Limb (tissue), 2 donors: ENCODE measurements at regions not wholly inside any gene's neighbourhood (a gene's known extent, or its start where the extent isn't known, plus 50 kb on each side); places are given as distances from the start of the nearest gene placed in this dataset.

Experiments used
- DNase-seq, 2 donors: peaks; one replicate each; pipeline ENCODE4 v3.0.0-alpha.2; 2016; ENCODE audit errors: extremely low spot score in 2 of 2

- DNase-seq, result peak in 1 of 2 donors; percentile 48
Measured at GRCh38 chr14:22070119-22070982, 396.7 kb upstream of the OR4E1 start.

DNA sequence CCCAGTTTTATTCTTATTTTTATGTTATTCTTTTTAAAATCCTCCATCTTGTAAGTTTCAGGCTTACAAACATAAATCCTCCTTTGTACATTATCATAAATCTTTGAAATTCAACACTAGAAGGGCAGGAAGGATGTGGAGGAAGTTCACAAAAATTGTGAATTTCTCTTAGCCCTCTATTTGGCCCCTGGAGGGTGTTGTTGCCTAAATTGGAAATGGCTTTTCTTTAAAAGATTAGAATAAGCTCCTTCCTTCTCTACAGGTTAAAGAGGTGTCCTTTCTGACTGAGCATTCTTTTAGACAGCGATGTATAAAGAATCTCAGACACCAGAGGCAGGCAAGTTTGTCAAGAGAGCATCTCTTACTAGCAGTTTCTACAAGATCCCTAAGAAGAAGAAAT lies 391.7 kb upstream of the OR4E1 start:
- no peak for DNase-seq

DNA sequence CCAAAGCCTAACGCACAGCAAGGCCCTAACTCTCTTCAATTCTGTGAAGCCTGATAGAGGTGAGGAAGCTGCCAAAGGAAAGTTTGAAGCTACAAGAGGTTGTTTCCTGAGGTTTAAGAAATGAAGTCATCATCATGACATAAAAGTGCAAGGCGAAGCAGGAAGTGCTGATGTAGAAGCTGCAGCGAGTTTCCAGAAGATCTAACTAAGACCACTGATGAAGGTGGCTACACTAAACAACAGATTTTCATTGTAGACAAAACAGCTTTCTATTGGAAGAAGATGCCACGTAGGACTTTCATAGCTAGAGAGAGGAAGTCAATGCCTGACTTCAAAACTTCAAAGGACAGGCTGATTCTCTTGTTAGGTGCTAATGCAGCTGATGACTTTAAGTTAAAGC lies 385.6 kb upstream of the OR4E1 start:
- DNase-seq, result no peak

- DNase-seq, result no peak
Measured at GRCh38 chr14:22052795-22053194, 379.2 kb upstream of the OR4E1 start.

DNA sequence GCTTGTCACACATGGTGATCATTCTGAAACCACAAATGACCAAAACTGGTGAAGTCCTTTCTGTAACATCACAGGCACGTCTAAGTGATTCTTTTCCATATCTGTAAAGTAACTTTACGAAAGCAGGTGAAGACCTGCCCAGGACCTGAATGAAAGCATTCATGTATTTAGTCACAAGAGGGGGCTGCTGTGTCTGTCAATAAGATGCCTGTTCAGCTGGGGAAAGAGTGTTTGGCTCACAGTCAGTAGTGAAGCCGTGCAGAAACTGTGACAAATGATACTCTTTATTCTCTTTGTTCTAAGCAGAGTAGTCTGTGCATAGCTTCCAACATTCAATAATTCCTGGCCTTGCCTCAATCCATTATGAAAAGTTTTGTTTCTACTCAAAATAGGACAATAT lies 373.5 kb upstream of the OR4E1 start:
- DNase-seq, result peak in 1 of 2 donors; percentile 45

DNA sequence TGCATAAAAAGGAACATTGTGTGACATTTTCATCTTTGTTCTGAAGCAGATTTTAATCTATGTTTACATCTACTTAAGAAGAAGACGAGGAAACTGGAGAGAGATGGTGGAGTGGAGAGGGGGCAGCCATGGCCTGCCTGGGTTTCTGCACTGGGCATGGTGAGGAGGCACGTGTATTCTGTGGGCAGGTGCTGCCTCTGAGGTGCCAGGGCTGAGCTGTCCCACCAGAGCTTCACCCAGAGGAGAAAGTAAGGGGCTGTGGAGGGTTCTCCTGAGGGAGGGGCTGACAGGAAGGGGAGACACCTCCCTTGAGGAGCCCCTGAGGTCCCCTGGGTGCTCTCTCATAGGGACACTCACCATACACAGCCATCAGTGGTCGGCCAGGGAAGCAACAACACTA lies 372.4 kb upstream of the OR4E1 start:
- DNase-seq, result no peak

DNA sequence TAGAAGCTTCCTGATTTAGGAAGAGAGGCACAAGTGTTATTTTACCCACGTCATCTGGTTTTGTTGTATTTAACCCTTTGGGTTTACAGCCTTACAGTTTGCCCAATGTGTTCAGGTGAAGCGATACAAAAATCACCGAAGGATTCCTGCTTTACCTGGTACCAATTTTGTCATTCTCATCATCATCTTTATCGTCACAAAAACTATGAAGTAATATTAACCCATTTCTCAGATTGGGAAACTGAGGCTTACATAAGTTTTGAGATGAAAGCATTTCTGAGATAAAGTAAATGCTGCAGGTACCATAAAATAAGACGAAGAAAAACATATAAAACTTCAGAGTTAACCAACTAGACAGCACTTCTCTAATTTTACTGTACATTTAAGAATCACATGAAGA lies 370.6 kb upstream of the OR4E1 start:
- DNase-seq, result no peak

DNA sequence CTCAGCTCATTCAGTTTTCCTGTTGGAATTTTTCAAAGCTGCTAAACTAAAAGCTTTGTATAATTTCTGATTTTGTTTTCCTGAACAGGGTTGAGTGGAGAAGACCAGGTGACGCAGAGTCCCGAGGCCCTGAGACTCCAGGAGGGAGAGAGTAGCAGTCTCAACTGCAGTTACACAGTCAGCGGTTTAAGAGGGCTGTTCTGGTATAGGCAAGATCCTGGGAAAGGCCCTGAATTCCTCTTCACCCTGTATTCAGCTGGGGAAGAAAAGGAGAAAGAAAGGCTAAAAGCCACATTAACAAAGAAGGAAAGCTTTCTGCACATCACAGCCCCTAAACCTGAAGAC lies 367.1 kb upstream of the OR4E1 start:
- no peak for DNase-seq

DNA sequence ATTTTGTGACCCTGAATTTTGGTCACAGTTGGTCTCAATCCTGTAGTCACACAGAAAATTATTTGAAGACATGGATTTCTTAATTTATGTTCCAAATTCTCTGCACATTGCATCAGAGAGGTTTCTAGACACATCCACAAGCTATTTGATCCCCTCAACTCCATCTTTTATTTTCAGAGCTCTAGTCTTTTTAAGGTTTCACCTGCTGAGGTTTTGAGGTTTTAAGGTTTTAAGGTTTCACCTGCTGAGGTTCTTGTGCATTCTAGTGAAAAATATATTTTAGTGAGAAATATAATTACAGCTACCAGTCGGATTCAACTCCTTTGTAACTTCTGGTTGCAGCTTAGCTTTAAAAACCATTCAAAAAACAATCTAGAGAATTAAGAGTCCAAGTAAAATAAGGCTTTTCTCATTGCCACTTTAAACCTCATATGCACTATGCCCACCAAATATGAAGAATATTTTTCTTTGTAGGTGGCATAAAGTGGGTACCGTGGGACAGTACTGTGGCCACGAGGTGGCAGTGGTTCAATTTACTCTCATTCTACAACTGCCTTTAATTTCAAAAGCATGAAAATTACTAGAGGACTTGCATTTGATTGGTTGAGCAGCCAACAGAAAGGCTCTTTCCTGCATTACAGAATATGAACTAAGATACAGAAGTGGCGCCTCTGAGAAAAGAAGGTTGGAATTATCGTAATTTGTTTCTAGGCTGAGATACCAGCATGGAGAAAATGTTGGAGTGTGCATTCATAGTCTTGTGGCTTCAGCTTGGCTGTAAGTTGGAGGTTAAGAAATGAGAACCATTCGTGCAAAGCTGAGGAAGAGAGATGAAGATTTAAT lies 366.5 kb upstream of the OR4E1 start:
- no peak for DNase-seq

DNA sequence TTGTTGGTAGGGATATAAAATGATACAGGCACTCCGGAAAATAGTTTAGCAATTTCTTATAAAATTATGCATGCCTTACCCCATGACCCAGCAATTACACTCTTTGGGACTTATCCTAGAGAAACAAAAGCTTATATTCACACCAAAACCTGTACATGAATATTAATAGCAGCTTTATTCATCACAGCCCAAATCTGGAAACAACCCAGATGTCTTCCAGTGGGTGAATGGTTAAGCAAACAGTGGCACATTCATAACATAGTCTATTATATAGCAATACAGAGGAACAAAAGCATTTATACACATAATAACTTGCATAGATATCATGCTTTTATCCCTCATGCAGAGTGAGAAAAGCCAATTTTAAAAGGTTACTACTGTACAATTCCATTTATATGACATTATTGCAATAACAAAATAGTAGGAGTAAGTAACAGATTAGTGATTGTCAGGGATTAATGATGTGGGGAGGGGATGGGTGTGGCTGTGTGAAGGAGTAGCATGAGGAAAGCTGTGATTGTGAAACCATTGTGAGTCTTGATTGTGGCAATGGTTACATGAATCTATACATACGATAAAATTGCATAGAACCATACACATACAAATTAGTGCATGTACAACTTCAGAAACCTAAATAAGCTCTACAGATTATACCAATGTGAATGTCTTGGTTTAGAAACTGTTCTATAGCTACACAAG lies 363.1 kb upstream of the OR4E1 start:
- DNase-seq, result no peak

- DNase-seq, result no peak
Measured at GRCh38 chr14:22026527-22026926, 352.9 kb upstream of the OR4E1 start.

DNA sequence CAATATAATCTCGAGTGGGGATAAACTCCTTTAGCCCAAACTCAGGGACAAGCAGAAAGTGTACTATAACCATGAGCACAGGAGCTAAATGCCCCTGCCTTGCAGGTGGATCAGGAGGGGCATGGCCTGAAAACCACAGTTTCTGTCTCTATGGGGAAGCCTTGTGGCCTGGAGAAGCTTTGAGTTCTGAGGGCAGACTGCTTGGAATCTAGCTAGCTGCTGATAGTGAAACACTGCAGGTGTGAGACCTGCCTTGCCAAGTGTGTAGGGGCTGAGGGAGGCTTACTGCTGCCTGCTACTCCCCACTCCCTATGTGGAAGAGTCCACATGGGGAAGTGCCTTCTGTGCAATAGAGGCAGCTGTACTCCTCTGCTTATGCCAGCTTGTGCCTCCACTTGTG lies 352.3 kb upstream of the OR4E1 start:
- no peak for DNase-seq

GRCh38 chr14:22024137-22024536 lies 350.5 kb upstream of the OR4E1 start:
- DNase-seq, result peak in 1 of 2 donors; percentile 21

DNA sequence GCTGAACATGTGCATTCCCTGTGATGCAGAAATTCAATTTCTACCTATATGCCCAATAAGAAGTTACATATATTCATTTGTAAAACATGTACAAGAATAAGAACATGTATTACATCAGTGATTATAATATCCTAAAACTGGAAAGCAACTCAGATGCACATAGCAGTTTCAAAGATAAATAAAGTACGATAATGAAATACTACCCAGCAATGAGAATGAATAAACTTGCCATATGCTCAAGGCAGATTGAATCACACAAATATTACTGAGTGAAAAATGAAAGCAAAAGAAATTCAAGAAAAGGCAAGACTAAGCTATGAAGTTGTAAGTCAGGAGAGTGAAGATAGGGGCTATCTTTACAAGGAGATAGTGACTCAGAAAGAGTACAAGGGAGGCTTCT lies 345.3 kb upstream of the OR4E1 start:
- no peak for DNase-seq

DNA sequence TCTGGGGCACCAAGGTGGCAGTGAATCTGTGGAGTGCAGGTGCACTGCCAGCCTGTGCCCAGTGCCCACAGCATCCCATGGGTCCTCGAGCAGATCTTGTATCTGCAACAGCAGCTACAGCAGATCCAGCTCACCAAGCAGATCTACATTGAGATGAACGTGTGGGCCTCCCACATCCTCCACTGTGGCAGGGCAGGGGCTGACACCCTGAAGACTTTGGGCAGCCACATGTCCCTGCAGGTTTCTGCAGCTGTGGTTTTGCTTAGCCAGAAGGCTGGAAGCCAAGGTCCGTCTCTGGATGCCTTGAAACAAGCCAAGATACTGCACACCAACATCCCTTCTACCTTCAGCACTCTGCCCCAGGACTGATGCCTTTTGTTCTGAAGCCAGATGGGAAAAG lies 338.8 kb upstream of the OR4E1 start:
- no peak for DNase-seq

- no peak for DNase-seq
Measured at GRCh38 chr14:22011253-22011642, 337.6 kb upstream of the OR4E1 start.

- DNase-seq, result no peak
Measured at GRCh38 chr14:22010545-22011252, 337.1 kb upstream of the OR4E1 start.

DNA sequence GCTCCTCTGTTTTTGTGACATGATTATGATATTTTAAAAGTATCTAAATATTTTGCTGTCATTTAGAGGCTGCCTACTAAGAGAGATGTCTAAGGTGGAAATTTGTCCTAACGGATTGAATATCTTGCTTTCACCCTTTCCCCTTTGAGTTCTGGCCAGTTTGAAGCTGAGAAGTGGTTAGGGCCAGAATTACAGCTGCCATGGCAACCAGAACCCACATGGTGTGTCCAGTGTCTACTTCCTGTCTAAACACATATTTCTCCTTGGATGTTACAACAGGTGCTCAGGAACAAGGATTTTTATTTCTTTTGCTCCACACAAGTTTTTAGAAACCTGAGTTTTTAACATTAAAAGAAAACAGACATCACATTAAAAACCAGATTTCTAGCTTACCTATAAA lies 335.1 kb upstream of the OR4E1 start:
- DNase-seq, result no peak

GRCh38 chr14:22007784-22008412 lies 334.3 kb upstream of the OR4E1 start:
- no peak for DNase-seq

DNA sequence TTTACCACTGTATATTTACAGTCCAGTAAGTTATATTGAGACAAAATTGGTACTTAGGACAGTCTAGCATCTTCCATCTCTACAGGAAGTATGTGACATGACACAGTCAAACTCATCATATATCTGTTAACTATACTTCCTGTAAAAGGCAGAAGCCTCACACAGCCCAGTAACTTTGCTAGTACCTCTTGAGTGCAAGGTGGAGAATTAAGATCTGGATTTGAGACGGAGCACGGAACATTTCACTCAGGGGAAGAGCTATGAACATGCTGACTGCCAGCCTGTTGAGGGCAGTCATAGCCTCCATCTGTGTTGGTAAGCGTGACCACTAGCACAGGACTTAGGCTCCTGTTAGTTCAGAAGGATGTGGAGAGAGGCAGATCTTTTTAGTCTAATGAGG lies 333.7 kb upstream of the OR4E1 start:
- DNase-seq, result no peak

- DNase-seq, result no peak
Measured at GRCh38 chr14:22003461-22003860, 329.8 kb upstream of the OR4E1 start.
